ENCODE measurements at regions not wholly inside any gene's neighbourhood (a gene's known extent, or its start where the extent isn't known, plus 50 kb on each side); places are given as distances from the start of the nearest gene placed in this dataset.

DNA sequence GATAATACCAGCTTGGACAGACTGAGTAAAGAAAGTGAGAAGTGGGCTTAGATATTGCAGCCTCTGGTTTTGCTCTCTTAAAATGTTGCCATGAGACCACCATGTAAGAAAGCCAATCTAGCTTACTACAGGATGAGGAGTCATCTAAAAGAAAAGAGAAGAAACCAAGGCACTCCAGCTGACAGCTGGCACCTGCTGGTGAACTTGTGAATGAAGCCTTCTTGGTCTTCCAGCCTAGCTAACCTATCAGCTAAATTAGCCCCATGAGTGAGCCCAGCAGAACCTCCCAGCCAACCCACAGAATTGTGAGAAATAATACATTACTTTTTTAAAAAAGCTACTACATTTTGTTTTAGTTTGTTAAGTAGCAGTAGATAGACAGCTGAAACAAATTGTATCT, 154.5 kb upstream of the QRFPR start:
- DNase-seq (ENCODE audit: low read depth): no peak
- TF ChIP-seq, protein P1, sequence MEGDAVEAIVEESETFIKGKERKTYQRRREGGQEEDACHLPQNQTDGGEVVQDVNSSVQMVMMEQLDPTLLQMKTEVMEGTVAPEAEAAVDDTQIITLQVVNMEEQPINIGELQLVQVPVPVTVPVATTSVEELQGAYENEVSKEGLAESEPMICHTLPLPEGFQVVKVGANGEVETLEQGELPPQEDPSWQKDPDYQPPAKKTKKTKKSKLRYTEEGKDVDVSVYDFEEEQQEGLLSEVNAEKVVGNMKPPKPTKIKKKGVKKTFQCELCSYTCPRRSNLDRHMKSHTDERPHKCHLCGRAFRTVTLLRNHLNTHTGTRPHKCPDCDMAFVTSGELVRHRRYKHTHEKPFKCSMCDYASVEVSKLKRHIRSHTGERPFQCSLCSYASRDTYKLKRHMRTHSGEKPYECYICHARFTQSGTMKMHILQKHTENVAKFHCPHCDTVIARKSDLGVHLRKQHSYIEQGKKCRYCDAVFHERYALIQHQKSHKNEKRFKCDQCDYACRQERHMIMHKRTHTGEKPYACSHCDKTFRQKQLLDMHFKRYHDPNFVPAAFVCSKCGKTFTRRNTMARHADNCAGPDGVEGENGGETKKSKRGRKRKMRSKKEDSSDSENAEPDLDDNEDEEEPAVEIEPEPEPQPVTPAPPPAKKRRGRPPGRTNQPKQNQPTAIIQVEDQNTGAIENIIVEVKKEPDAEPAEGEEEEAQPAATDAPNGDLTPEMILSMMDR (IDR thresholded peaks at IDR 0.05; ENCODE audit: low read depth, low read length, missing control alignments): no peak
- no peak overlapping the region for H3K4me3 ChIP-seq (ENCODE audit: low read depth, low read length)
- in situ Hi-C loops (cut with HindIII; ENCODE audit: low sequenced_read_pairs): no loop called here

DNA sequence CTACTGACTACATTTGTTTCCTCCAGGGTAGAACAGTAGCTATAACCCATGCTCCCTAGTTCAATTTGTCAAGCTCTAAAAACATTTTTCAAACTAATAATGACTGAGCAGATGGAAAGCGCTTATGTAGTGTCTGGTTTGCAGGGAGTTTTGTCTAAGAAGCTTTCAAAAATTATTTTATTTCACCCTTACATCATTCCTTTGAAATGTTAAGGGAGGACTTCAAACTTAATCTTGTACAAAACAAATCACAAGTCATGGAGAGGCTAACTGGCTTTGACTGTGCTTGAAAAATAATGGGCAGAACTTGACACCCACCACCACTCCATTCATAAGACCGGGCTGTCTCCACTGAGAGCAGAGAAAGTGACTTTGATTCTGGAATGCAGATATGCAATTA, 153.4 kb upstream of the QRFPR start:
- in situ Hi-C loops (cut with HindIII; ENCODE audit: low sequenced_read_pairs): no loop called here
- no peak for DNase-seq (ENCODE audit: low read depth)
- TF ChIP-seq, protein P1 (IDR thresholded peaks at IDR 0.05; ENCODE audit: low read depth, low read length, missing control alignments): no peak
- no peak overlapping the region for H3K4me3 ChIP-seq (ENCODE audit: low read depth, low read length)

DNA sequence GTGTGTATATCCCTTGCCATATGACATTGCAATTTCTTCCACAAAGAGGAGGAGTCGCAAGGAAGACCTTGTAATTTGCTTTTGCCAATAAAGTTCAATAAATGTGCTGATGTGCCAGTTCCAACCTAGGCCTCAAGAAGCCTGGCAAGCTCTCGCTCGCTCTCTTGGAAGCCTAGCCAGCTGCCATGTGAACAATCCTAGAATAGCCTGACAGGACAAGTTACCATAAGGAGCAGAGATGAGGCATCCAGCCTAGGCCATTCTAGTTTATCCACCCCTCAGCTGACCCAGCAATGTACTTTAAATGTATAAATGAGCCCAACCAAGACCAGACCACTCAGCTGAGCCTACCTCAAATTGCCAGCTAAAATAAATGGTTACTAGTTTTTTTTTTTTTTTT, 145.7 kb upstream of the QRFPR start:
- in situ Hi-C loops (cut with HindIII; ENCODE audit: low sequenced_read_pairs): no loop called here
- TF ChIP-seq, protein P1 (IDR thresholded peaks at IDR 0.05; ENCODE audit: low read depth, low read length, missing control alignments): no peak
- no peak overlapping the region for H3K4me3 ChIP-seq (ENCODE audit: low read depth, low read length)
- no peak for DNase-seq (ENCODE audit: low read depth)

DNA sequence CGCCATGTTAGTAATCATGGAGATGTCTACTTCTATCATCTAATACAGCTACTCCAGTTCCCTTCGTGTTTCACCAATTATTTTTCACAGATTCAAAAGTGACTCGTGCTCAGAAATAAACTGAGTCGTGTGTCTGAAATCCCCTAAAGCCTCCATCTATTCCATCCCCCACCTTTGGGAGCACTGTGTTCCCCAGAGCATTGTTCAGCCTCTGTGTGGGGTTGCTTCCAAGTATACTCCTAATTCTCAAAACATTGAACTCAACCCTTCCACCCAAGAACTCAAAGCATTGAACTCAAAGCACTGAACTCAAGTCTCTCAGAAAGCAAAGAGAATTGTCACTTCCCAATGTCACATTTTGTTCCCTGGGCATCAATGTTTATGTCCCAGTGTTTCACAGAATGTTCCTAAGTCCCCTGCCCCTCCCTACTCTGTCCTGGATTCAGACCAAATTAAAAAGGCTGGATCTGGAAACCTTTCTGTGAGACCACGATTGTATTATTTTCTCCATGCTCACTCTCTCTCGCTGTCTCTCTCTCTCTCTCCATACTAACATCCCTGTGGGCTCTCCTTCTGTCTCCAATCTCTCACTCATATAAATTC, 138.5 kb upstream of the QRFPR start:
- no peak for DNase-seq (ENCODE audit: low read depth)
- in situ Hi-C loops (cut with HindIII; ENCODE audit: low sequenced_read_pairs): no loop called here
- no peak overlapping the region for H3K4me3 ChIP-seq (ENCODE audit: low read depth, low read length)
- TF ChIP-seq, protein P1 (IDR thresholded peaks at IDR 0.05; ENCODE audit: low read depth, low read length, missing control alignments): no peak

DNA sequence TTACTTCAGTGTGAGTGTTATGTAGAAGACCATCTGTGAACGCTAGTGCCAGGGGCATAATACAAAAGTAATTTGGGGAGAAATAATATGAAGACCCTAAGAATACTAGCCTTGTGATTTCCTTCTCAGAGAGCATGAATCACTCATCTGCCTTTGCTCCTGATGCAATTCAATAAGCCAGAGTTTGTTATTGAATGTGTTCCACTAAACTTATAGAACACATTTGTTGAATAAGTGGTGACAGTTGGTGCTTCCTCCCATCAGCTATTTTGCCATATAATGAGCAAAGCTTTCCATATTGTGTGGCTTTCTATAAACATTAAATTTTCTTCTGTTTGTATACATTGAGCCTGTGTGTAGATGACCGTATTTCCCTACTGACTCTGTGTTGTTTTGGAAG, 136.4 kb upstream of the QRFPR start:
- H3K4me3 ChIP-seq (ENCODE audit: low read depth, low read length): no peak overlapping the region
- in situ Hi-C loops (cut with HindIII; ENCODE audit: low sequenced_read_pairs): no loop called here
- DNase-seq (ENCODE audit: low read depth): no peak
- TF ChIP-seq, protein P1 (IDR thresholded peaks at IDR 0.05; ENCODE audit: low read depth, low read length, missing control alignments): no peak

DNA sequence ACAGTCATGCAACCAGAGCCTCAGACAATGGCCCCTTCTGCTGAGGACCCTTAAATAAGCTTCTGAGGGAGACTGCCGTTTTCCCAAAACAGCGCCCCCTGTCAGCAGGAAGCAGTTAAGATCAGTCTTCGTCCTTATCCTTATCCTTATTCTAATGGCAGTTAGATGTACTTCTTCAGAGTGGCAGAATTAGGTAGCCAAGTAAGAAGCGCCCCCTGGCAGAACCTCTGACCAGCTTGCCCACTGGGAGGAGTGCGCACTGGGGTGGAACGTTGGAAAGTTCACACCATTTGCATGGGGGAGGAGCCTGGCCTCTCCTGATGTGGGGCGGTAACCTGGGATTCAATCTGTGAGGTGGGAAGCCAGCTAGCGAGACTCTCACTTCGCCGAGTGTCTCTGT, 133.6 kb upstream of the QRFPR start:
- TF ChIP-seq, protein P1 (IDR thresholded peaks at IDR 0.05; ENCODE audit: low read depth, low read length, missing control alignments): peak; percentile 8
- no peak for DNase-seq (ENCODE audit: low read depth)
- in situ Hi-C loops (cut with HindIII; ENCODE audit: low sequenced_read_pairs): no loop called here
- H3K4me3 ChIP-seq (ENCODE audit: low read depth, low read length): no peak overlapping the region

Data from astrocyte of the cerebellum (primary cell).